Trophoblast cell (in vitro differentiated cells and primary cell): ENCODE measurements at regions not wholly inside any gene's neighbourhood (a gene's known extent, or its start where the extent isn't known, plus 50 kb on each side); places are given as distances from the start of the nearest gene placed in this dataset.

Experiments
- DNase-seq, 2 donors: peaks; one replicate each; pipeline ENCODE4 v3.0.0-alpha.2; 2016
- H2AFZ ChIP-seq: 2 replicates; pipeline ENCODE4 v1.6.1; 2013; ENCODE audit warnings: low read length, moderate library complexity, mild to moderate bottlenecking; ENCODE audit not compliant: insufficient read depth, poor library complexity
- H2AK5ac ChIP-seq: 2 replicates; pipeline ENCODE4 v1.6.1; 2013; ENCODE audit warnings: mild to moderate bottlenecking, low read length
- H2BK120ac ChIP-seq: 2 replicates; pipeline ENCODE4 v1.6.1; 2013; ENCODE audit warnings: low read length, mild to moderate bottlenecking, moderate library complexity; ENCODE audit not compliant: insufficient read depth, poor library complexity
- H2BK12ac ChIP-seq: 2 replicates; pipeline ENCODE4 v1.6.1; 2013; ENCODE audit warnings: mild to moderate bottlenecking, low read length, moderate library complexity
- H2BK5ac ChIP-seq: 2 replicates; pipeline ENCODE4 v1.6.1; 2013; ENCODE audit warnings: low read length, low read depth, moderate library complexity, mild to moderate bottlenecking; ENCODE audit not compliant: poor library complexity
- H3K14ac ChIP-seq: 2 replicates; pipeline ENCODE4 v1.6.1; 2013; ENCODE audit warnings: mild to moderate bottlenecking, low read length
- H3K18ac ChIP-seq: 2 replicates; pipeline ENCODE4 v1.6.1; 2013; ENCODE audit warnings: mild to moderate bottlenecking, low read length
- H3K23ac ChIP-seq: 2 replicates; pipeline ENCODE4 v1.6.1; 2013; ENCODE audit warnings: low read length
- H3K27ac ChIP-seq: 2 replicates; pipeline ENCODE4 v1.5.1; 2013; ENCODE audit warnings: low read depth, mild to moderate bottlenecking, inconsistent platforms, low read length, moderate library complexity
- H3K27me3 ChIP-seq: 2 replicates; pipeline ENCODE4 v1.6.1; 2013; ENCODE audit warnings: inconsistent platforms, mild to moderate bottlenecking, low read length, moderate library complexity; ENCODE audit not compliant: insufficient read depth
- H3K36me3 ChIP-seq, 2 experiments: 1 replicate in 1 of 2; 2 replicates in 1 of 2; pipeline ENCODE4 v1.6.1; 2013; ENCODE audit warnings: low read length in 2 of 2, mild to moderate bottlenecking in 2 of 2, moderate library complexity in 1 of 2; ENCODE audit not compliant: insufficient read depth in 2 of 2, control insufficient read depth in 1 of 2
- H3K4ac ChIP-seq: 2 replicates; pipeline ENCODE4 v1.6.1; 2013; ENCODE audit warnings: low read depth, mild to moderate bottlenecking, low read length, moderate library complexity
- H3K4me1 ChIP-seq, 2 experiments: 1 replicate in 1 of 2; 2 replicates in 1 of 2; pipeline ENCODE4 v1.6.1; 2013; ENCODE audit warnings: low read length in 2 of 2, mild to moderate bottlenecking in 2 of 2, moderate library complexity in 1 of 2; ENCODE audit not compliant: insufficient read depth in 2 of 2, control insufficient read depth in 1 of 2
- H3K4me2 ChIP-seq: 2 replicates; pipeline ENCODE4 v1.6.1; 2013; ENCODE audit warnings: inconsistent platforms, mild to moderate bottlenecking, low read length, moderate library complexity
- H3K4me3 ChIP-seq: 2 replicates; pipeline ENCODE4 v1.5.1; 2013; ENCODE audit warnings: mild to moderate bottlenecking, low read depth, low read length, inconsistent platforms
- H3K79me1 ChIP-seq: one replicate; pipeline ENCODE4 v1.6.1; 2013; ENCODE audit warnings: low read length
- H3K79me2 ChIP-seq: 2 replicates; pipeline ENCODE4 v1.6.1; 2013; ENCODE audit warnings: low read length, mild to moderate bottlenecking; ENCODE audit not compliant: control insufficient read depth, insufficient read depth, poor library complexity
- H3K9ac ChIP-seq: 2 replicates; pipeline ENCODE4 v1.6.1; 2013; ENCODE audit warnings: mild to moderate bottlenecking, low read length
- H3K9me3 ChIP-seq: 2 replicates; pipeline ENCODE4 v1.6.1; 2013; ENCODE audit warnings: low read depth, mild to moderate bottlenecking, control low read depth, inconsistent platforms, low read length; ENCODE audit not compliant: insufficient read depth
- H4K12ac ChIP-seq: 2 replicates; pipeline ENCODE4 v1.6.1; 2013; ENCODE audit warnings: low read depth, mild to moderate bottlenecking, low read length, moderate library complexity
- H4K8ac ChIP-seq: 2 replicates; pipeline ENCODE4 v1.6.1; 2013; ENCODE audit warnings: low read depth, mild to moderate bottlenecking, low read length, moderate library complexity
- H4K91ac ChIP-seq: one replicate; pipeline ENCODE4 v1.6.1; 2013; ENCODE audit warnings: low read depth, mild to moderate bottlenecking, low read length, moderate library complexity
- WGBS: extraction: QIAGEN DNeasy Blood & Tissue Kit; methylation state at CpG from one replicate; pipeline ENCODE4 v1.1.7; 2013; ENCODE audit warnings: missing lambda C conversion rate; ENCODE audit not compliant: insufficient read length, insufficient coverage; ENCODE audit errors: extremely low coverage; 5-methylcytosine and 5-hydroxymethylcytosine counted together

GRCh38 chr2:134170700-134171099, 83.2 kb upstream of the MGAT5 start:
- Histone ChIP-seq H3K23ac (no peak overlapping the region), H3K4ac (no peak overlapping the region), H3K27ac (no peak overlapping the region), H2BK120ac (no peak overlapping the region), H2AK5ac (no peak overlapping the region), H4K8ac (no peak overlapping the region), H3K9ac (no peak overlapping the region), H3K4me1 (no peaks in the 10 kb centered on the region), H2BK12ac (no peak overlapping the region), H3K79me2 (no peaks in the 10 kb centered on the region), H3K79me1 (no peaks in the 10 kb centered on the region), H3K27me3 (no peaks in the 10 kb centered on the region), H4K91ac (no peak overlapping the region), H3K14ac (no peak overlapping the region), H2BK5ac (no peak overlapping the region), H3K36me3 (no peaks in the 10 kb centered on the region), H3K9me3 (no peaks in the 10 kb centered on the region), H2AFZ (no peak overlapping the region), H3K4me3 (no peak overlapping the region), H3K18ac (no peak overlapping the region), H3K4me2 (no peak overlapping the region), H4K12ac (no peak overlapping the region)
- no CpG with 5 or more reads among the region's 3 CpGs for WGBS
- DNase-seq: no peak

- no peak overlapping the region for H2AFZ ChIP-seq
- no peak overlapping the region for H2AK5ac ChIP-seq
- no peak for DNase-seq
- no peak overlapping the region for H3K27ac ChIP-seq
- no peak overlapping the region for H3K4ac ChIP-seq
- H2BK120ac ChIP-seq: no peak overlapping the region
- H3K9me3 ChIP-seq: no peaks in the 10 kb centered on the region
- H2BK5ac ChIP-seq: no peak overlapping the region
- no peak overlapping the region for H3K23ac ChIP-seq
- H4K8ac ChIP-seq: no peak overlapping the region
- H3K36me3 ChIP-seq: no peaks in the 10 kb centered on the region
- no peak overlapping the region for H3K14ac ChIP-seq
- no peak overlapping the region for H3K9ac ChIP-seq
- no peaks in the 10 kb centered on the region for H3K27me3 ChIP-seq
- no peak overlapping the region for H3K4me2 ChIP-seq
- H3K79me1 ChIP-seq: no peaks in the 10 kb centered on the region
- H3K4me1 ChIP-seq: peaks cover 3 to 10% of the 10 kb centered on the region in 2 experiments
- no peak overlapping the region for H2BK12ac ChIP-seq
- no peak overlapping the region for H3K18ac ChIP-seq
- no peak overlapping the region for H4K91ac ChIP-seq
- no peak overlapping the region for H3K4me3 ChIP-seq
- WGBS: no CpG with 5 or more reads among the region's 14 CpGs
- H4K12ac ChIP-seq: no peak overlapping the region
- H3K79me2 ChIP-seq: no peaks in the 10 kb centered on the region
Measured at GRCh38 chr2:134173338-134174016, 80.4 kb upstream of the MGAT5 start.

DNA sequence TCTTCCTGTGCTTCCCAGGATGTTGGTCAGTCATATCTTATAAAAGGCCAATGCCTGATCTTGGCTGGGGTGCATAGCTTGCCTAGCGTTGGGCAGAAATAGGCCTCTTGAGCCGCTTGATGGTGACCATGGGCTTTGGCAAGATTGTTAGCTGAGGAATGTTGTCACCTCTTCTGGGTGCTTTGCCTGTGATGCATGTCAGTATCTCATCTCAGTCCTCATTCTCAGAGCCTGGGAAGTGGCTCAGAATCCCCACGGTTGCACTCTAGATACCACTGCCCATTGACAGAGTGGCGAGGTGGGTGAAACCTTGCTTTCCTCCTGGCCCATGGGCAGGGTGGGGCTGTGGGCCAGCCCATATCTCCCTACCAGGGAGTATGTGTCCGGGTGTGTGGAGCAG, 79.2 kb upstream of the MGAT5 start:
- no peak overlapping the region for H2AK5ac ChIP-seq
- H2BK120ac ChIP-seq: no peak overlapping the region
- no peak overlapping the region for H3K4me3 ChIP-seq
- no peaks in the 10 kb centered on the region for H3K79me1 ChIP-seq
- H3K4me2 ChIP-seq: no peak overlapping the region
- no peaks in the 10 kb centered on the region for H3K79me2 ChIP-seq
- no peak overlapping the region for H3K14ac ChIP-seq
- H4K12ac ChIP-seq: no peak overlapping the region
- no peak overlapping the region for H3K23ac ChIP-seq
- no peaks in the 10 kb centered on the region for H3K36me3 ChIP-seq
- no peak overlapping the region for H2BK5ac ChIP-seq
- H4K8ac ChIP-seq: no peak overlapping the region
- H2BK12ac ChIP-seq: no peak overlapping the region
- WGBS: no CpG with 5 or more reads among the region's 5 CpGs
- no peak overlapping the region for H3K9ac ChIP-seq
- H2AFZ ChIP-seq: no peak overlapping the region
- H3K4me1 ChIP-seq: peaks cover 3 to 10% of the 10 kb centered on the region in 2 experiments
- DNase-seq: no peak
- no peak overlapping the region for H3K27ac ChIP-seq
- H3K9me3 ChIP-seq: no peaks in the 10 kb centered on the region
- no peak overlapping the region for H3K4ac ChIP-seq
- H3K18ac ChIP-seq: no peak overlapping the region
- H3K27me3 ChIP-seq: no peaks in the 10 kb centered on the region
- H4K91ac ChIP-seq: no peak overlapping the region

DNA sequence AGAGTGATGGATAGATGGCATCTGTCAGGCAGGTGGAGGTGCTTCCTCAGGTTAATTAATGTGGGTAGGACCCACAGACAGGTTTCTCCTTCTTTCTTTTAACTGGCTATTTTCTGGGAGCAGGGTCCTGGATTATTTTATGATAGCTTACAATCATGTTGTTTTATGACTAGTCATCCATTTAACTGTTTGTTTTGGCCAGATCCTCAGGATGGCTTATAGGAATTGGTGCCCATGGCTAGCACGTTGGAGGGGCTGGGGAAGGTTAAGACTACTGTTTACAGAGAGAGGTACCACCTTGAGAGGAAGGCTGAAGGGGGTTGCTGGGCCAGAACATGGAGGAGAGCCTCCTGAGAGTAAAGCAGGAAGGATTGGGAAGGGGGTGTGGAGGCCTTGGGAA, 78.0 kb upstream of the MGAT5 start:
- no peaks in the 10 kb centered on the region for H3K9me3 ChIP-seq
- no peak overlapping the region for H3K18ac ChIP-seq
- no peak for DNase-seq
- H3K9ac ChIP-seq: no peak overlapping the region
- no peak overlapping the region for H3K4me3 ChIP-seq
- H2AFZ ChIP-seq: no peak overlapping the region
- no peak overlapping the region for H3K4me2 ChIP-seq
- WGBS: no CpG with 5 or more reads among the region's 1 CpG
- no peak overlapping the region for H4K91ac ChIP-seq
- no peak overlapping the region for H4K12ac ChIP-seq
- H3K4ac ChIP-seq: no peak overlapping the region
- H3K79me2 ChIP-seq: no peaks in the 10 kb centered on the region
- no peaks in the 10 kb centered on the region for H3K36me3 ChIP-seq
- no peaks in the 10 kb centered on the region for H3K79me1 ChIP-seq
- H3K27ac ChIP-seq: no peak overlapping the region
- peaks cover 3 to 10% of the 10 kb centered on the region in 2 experiments for H3K4me1 ChIP-seq
- no peak overlapping the region for H3K14ac ChIP-seq
- no peak overlapping the region for H3K23ac ChIP-seq
- no peak overlapping the region for H2BK120ac ChIP-seq
- H4K8ac ChIP-seq: no peak overlapping the region
- no peak overlapping the region for H2AK5ac ChIP-seq
- no peak overlapping the region for H2BK5ac ChIP-seq
- no peak overlapping the region for H2BK12ac ChIP-seq
- no peaks in the 10 kb centered on the region for H3K27me3 ChIP-seq
